PFSK-1 (cell line): ENCODE measurements at regions not wholly inside any gene's neighbourhood (a gene's known extent, or its start where the extent isn't known, plus 50 kb on each side); places are given as distances from the start of the nearest gene placed in this dataset.

Experiments used
- FOXP2 ChIP-seq: optimal IDR thresholded peaks from 2 replicates; pipeline ENCODE3; 2011; ENCODE audit warnings: borderline replicate concordance, control low read depth, inconsistent platforms; ENCODE audit not compliant: insufficient read depth; ENCODE audit errors: extremely low read length, extremely low read depth
- POLR2AphosphoS5 ChIP-seq: IDR thresholded peaks from 2 replicates; pipeline ENCODE4 v1.6.1; 2012; ENCODE audit warnings: low read depth, mild to moderate bottlenecking, control low read depth, low read length, moderate library complexity
- REST ChIP-seq, 2 experiments: IDR thresholded peaks; 2 replicates each; pipeline versions ENCODE4 v1.6.1 to v1.8.0; 2011 to 2012; ENCODE audit warnings: low read depth in 2 of 2, low read length in 2 of 2, control low read depth in 1 of 2, inconsistent platforms in 1 of 2, mild to moderate bottlenecking in 1 of 2, moderate library complexity in 1 of 2; ENCODE audit not compliant: insufficient read depth in 1 of 2
- SIN3A ChIP-seq: IDR thresholded peaks from 2 replicates; pipeline ENCODE4 v1.6.1; 2012; ENCODE audit warnings: mild to moderate bottlenecking, low read length, moderate library complexity, borderline replicate concordance; ENCODE audit not compliant: insufficient read depth
- TAF1 ChIP-seq: IDR thresholded peaks from 2 replicates; pipeline ENCODE4 v1.6.1; 2012; ENCODE audit warnings: low read length, control low read depth, borderline replicate concordance; ENCODE audit not compliant: insufficient read depth

- TF ChIP-seq TAF1, result no peak
- TF ChIP-seq FOXP2, result no peak
- TF ChIP-seq POLR2AphosphoS5, result no peak
- TF ChIP-seq SIN3A, result no peak
- TF ChIP-seq REST (IDR thresholded peaks at IDR 0.05; ENCODE audit: insufficient read depth in 1 of 2, low read depth in 2 of 2, low read length in 2 of 2), result no peak
Measured at GRCh38 chr9:79201636-79202035, 370.1 kb upstream of the TLE4 start.

DNA sequence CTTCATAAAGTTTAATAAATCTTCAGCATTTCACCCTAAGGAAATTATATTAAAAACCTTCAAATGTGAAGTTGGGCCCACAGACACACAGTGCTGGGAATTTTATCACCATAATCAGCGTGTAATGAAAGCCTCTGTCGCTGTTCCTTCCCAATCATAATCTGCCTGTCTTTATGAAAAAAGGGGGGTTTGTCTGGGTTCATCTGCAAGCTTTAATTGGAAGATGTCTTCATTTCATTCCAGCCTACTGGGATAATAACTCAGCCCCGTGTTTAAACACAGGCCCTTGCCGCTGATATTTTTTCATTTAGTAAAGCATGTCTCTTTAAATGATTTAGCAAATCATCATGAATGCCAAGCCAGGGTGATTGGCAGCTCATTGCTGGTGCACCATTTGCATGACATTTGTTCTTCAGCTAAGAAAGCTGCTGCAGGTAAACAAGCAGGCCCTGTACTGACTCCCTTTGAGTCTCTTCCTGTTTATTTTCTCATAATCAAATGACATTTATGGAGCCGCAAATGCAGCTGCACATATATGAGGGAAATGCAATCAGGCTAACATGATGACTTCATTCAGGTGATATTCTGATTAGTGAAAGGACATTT lies 362.9 kb upstream of the TLE4 start:
- TF ChIP-seq FOXP2 (no peak), TAF1 (no peak), REST (IDR thresholded peaks at IDR 0.05; ENCODE audit: insufficient read depth in 1 of 2, low read depth in 2 of 2, low read length in 2 of 2) (no peak), POLR2AphosphoS5 (no peak), SIN3A (no peak)

DNA sequence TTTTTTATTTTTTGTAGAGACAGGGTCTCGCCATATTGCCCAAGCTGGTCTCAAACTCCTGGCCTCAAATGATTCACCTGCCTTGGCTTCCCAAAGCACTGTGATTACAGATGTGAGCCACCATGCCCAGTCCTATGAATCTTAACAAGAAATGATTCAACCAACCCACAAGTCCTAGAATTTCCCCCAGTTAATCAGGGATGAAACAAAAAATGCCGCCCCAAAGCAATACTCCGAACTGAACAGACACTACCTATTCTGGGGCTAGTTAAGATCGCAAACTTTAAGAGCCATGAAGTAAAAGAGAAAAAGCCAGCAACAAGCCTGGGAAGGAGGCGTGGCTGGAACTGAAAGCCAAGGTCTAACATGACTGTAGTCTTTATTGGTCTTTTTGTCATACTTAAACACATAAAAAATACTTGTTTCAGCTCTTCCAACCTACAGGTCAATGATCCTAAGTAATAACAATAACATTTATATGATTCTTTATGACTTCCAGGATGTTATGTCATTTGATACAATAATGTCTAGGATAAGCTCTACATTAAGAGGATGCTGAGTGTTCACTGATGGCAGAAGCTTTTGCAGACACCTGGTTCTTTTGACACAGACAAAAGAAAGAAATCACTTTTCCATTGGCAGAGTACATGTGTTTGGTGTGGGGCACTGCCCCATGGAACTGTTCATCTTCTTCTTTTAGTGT lies 361.1 kb upstream of the TLE4 start:
- TF ChIP-seq SIN3A, result no peak
- TF ChIP-seq FOXP2, result no peak
- TF ChIP-seq POLR2AphosphoS5, result no peak
- TF ChIP-seq REST (IDR thresholded peaks at IDR 0.05; ENCODE audit: insufficient read depth in 1 of 2, low read depth in 2 of 2, low read length in 2 of 2), result no peak
- TF ChIP-seq TAF1, result no peak

DNA sequence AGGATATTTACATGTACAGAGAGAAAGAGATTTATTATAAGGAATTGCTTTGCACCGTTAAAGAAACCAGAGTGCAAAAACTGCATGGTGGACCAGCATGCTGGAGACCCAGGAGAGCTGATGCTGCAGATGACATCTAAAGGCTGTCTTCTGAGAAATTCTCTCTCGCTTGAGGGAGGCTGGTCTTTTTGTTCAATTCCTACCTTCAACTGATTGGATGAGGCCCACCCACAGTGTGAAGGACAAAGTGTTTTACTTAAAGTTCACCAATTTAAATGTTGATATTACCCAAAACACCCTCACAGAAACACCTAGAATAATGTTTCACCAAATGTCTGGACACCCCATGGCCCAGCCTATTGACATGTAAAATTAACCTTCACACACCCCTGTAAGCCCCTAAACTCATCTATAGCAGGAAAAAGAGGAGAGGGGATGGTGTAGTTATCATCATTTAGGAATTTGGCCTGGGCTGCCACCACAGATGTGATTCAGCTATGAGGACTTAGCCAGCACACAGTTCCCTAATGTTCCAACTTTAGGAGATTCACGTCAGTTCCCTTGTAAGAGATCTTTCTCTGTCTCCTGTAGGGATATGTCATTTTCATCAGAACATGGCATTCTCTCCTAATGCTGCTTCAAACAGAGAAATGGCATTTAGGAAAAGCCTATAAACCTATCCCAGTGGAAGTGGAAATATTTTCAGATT lies 358.2 kb upstream of the TLE4 start:
- TF ChIP-seq TAF1, result no peak
- no peak for TF ChIP-seq SIN3A
- no peak for TF ChIP-seq REST (IDR thresholded peaks at IDR 0.05; ENCODE audit: insufficient read depth in 1 of 2, low read depth in 2 of 2, low read length in 2 of 2)
- TF ChIP-seq POLR2AphosphoS5, result no peak
- no peak for TF ChIP-seq FOXP2
